GM10266 (cell line): ENCODE measurements at regions not wholly inside any gene's neighbourhood (a gene's known extent, or its start where the extent isn't known, plus 50 kb on each side); places are given as distances from the start of the nearest gene placed in this dataset.

ENCODE experiments used
- DNase-seq: peaks from one replicate; pipeline ENCODE4 v3.0.0; 2012; ENCODE audit errors: extremely low spot score
- TF ChIP-seq, protein P1 (sequence below): IDR thresholded peaks from 2 replicates; pipeline ENCODE4 v1.5.1; 2012; ENCODE audit warnings: mild to moderate bottlenecking, low read depth; ENCODE audit not compliant: control insufficient read depth, insufficient read depth; ENCODE audit errors: missing control alignments

DNA sequence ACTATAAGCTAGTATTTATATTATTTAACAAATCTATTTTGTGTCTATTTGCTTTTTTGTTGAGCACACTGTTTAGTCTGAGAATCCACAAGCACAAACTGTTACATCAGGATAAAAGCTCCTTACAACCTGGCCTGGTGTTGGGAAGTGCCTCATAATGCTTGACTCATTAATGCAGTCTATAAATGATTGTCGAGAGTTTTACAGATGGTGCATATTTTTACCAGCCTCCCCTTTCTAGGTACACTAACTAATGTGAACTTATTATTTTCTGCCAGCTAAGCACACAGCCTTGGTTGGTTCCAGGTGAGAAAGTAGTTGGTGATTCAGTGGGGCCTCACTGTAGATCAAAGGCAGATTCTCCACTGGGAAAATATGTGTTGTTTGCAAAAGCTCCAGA is 151.0 kb upstream of the ADAMTS16 start:
- TF ChIP-seq, protein P1, sequence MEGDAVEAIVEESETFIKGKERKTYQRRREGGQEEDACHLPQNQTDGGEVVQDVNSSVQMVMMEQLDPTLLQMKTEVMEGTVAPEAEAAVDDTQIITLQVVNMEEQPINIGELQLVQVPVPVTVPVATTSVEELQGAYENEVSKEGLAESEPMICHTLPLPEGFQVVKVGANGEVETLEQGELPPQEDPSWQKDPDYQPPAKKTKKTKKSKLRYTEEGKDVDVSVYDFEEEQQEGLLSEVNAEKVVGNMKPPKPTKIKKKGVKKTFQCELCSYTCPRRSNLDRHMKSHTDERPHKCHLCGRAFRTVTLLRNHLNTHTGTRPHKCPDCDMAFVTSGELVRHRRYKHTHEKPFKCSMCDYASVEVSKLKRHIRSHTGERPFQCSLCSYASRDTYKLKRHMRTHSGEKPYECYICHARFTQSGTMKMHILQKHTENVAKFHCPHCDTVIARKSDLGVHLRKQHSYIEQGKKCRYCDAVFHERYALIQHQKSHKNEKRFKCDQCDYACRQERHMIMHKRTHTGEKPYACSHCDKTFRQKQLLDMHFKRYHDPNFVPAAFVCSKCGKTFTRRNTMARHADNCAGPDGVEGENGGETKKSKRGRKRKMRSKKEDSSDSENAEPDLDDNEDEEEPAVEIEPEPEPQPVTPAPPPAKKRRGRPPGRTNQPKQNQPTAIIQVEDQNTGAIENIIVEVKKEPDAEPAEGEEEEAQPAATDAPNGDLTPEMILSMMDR = no peak
- DNase-seq = no peak

DNA sequence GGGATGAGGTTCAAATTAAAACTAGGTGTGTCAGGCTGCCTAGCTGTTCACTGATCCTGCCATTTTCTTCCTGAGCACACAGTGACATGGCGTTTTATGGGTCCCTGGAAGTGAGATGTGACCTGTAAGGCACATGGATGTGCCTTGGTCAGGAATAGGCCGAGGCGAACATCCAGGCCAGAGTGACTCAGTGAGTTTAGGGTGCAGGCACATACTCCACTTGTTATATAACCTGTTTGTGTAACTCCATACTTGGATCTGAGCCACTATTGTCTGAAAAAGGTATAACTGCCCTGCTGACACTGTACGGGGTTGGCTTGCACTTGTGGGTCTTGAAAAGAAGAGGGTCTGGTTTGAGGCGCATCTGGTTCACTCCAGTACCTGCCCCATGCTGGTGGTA is 150.1 kb upstream of the ADAMTS16 start:
- no peak for DNase-seq
- TF ChIP-seq, protein P1 = no peak

DNA sequence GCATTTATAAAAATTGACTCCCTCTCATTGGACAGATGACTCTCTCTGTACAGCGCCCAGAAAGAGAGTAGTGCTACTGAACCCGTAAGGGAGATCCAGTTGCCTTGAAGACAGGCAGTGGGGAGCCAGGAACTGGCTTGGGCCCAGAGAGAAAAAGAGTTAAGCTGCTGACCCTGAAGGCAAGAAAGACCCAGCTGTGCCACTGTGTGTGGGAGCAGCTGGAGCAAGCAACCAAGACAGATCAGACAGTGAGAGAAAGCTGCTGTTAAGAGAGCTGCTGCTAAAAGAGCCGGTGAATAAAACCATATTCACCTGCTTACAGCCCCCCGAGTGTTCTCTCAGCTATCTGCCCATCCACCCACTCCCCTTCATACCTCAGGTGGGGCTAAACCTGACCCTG is 149.7 kb upstream of the ADAMTS16 start:
- TF ChIP-seq, protein P1 = no peak
- no peak for DNase-seq

DNA sequence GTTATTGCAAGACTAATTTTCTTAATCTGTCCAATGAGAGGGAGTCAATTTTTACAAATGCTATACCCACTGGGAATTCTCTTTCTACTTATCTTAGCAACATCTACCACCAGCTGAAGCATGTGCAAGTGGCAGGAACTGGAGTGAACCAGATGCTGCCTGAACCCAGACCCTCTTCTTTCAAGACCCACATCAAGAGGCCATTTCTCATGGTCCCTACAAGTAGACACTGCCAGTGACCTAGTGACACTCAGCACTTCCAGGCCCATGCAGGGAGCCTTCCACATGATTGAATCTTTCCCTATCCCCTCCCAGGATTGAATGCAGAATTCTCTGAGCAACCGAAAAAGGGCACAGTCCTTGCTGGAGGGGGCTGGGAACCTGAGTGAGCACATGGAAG is 148.2 kb upstream of the ADAMTS16 start:
- no peak for DNase-seq
- TF ChIP-seq, protein P1 = no peak

DNA sequence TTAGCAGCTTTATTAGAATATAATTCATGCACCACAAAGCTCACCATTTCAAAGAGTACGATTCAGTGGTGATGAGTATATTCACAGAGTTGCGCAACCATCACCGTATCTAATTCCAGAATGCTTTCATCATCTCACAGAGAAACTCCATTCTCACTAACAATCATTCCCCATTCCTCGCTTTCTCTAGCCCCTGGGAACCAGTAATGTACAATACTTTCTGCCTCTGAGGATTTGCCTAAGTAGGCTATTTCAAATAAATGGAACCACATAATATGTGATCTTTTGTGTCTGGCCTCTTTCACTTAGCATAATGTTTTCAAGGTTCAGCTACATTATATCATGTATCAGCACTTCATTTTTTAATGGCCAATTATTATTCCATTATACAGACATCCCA is 145.1 kb upstream of the ADAMTS16 start:
- no peak for DNase-seq

DNA sequence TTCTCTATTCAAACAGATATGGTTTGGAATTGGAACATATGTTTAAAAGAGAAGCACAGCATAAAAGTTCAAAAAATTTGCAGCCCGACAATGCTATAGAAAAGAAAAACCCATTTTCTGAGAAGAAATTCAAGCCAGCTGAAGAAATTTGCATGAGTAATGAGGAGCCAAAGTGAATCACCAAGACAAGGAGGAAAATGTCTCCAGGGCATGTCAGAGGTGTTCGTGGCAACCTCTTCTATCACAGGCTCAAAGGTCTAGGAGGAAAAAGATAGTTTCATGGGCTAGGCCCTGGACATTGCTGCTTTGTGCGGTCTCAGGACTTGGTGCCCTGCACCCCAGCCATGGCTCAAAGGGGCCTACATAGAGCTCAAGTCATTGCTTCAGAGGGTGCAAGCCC is 134.8 kb upstream of the ADAMTS16 start:
- no peak for DNase-seq
- TF ChIP-seq, protein P1 = no peak

More for the DNA sequence above, 145.1 kb upstream of the ADAMTS16 start:
- TF ChIP-seq, protein P1 = no peak

DNA sequence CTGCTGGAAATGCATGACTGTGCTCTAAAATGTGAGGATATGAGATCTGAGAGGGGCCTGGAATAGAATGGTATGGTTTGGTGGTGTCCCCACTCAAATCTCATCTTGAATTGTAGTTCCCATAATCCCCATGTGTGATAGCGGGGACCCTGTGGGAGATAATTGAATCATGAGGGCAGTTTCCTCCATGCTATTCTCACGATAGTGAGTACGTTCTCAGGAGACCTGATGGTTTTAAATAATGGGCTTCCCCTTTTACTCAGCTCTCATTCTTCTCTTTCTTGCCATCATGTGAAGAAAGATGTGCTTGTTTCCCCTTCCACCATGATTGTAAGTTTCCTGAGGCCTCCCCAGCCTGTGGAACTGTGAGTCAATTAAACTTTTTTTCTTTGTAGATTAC is 133.6 kb upstream of the ADAMTS16 start:
- DNase-seq = no peak
- TF ChIP-seq, protein P1 = no peak
